ENCODE measurements at regions not wholly inside any gene's neighbourhood (a gene's known extent, or its start where the extent isn't known, plus 50 kb on each side); places are given as distances from the start of the nearest gene placed in this dataset.

DNA sequence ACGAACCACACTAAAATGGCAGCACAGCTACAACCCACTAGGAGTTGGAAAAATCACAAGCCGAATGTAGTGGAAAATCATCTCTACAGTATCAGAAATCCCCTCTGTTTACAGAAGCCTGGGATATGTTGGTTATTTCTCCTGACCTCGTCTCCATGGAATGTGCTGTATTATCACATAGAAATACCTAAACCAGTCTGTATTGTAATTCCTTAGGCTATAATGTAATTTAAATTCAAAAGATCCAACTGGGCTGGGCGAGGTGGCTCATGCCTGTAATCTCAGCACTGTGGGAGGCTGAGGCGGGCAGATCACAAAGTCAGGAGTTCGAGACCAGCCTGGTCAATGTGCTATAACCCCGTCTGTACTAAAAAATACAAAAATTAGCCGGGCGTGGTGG is 244.8 kb upstream of the MPDZ start:
- TF ChIP-seq HNF4G (IDR thresholded peaks at IDR 0.05), result no peak
- TF ChIP-seq, protein P1, sequence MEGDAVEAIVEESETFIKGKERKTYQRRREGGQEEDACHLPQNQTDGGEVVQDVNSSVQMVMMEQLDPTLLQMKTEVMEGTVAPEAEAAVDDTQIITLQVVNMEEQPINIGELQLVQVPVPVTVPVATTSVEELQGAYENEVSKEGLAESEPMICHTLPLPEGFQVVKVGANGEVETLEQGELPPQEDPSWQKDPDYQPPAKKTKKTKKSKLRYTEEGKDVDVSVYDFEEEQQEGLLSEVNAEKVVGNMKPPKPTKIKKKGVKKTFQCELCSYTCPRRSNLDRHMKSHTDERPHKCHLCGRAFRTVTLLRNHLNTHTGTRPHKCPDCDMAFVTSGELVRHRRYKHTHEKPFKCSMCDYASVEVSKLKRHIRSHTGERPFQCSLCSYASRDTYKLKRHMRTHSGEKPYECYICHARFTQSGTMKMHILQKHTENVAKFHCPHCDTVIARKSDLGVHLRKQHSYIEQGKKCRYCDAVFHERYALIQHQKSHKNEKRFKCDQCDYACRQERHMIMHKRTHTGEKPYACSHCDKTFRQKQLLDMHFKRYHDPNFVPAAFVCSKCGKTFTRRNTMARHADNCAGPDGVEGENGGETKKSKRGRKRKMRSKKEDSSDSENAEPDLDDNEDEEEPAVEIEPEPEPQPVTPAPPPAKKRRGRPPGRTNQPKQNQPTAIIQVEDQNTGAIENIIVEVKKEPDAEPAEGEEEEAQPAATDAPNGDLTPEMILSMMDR (IDR thresholded peaks at IDR 0.05; ENCODE audit: low read depth, low read length, missing input control), result no peak
- TF ChIP-seq SP1 (IDR thresholded peaks at IDR 0.05), result no peak
- TF ChIP-seq MAX (IDR thresholded peaks at IDR 0.05), result no peak
- TF ChIP-seq, protein P2, sequence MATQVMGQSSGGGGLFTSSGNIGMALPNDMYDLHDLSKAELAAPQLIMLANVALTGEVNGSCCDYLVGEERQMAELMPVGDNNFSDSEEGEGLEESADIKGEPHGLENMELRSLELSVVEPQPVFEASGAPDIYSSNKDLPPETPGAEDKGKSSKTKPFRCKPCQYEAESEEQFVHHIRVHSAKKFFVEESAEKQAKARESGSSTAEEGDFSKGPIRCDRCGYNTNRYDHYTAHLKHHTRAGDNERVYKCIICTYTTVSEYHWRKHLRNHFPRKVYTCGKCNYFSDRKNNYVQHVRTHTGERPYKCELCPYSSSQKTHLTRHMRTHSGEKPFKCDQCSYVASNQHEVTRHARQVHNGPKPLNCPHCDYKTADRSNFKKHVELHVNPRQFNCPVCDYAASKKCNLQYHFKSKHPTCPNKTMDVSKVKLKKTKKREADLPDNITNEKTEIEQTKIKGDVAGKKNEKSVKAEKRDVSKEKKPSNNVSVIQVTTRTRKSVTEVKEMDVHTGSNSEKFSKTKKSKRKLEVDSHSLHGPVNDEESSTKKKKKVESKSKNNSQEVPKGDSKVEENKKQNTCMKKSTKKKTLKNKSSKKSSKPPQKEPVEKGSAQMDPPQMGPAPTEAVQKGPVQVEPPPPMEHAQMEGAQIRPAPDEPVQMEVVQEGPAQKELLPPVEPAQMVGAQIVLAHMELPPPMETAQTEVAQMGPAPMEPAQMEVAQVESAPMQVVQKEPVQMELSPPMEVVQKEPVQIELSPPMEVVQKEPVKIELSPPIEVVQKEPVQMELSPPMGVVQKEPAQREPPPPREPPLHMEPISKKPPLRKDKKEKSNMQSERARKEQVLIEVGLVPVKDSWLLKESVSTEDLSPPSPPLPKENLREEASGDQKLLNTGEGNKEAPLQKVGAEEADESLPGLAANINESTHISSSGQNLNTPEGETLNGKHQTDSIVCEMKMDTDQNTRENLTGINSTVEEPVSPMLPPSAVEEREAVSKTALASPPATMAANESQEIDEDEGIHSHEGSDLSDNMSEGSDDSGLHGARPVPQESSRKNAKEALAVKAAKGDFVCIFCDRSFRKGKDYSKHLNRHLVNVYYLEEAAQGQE (IDR thresholded peaks at IDR 0.05), result no peak
- no peak for TF ChIP-seq ZBTB33 (IDR thresholded peaks at IDR 0.05)
- no peak for TF ChIP-seq RAD21 (IDR thresholded peaks at IDR 0.05)
- TF ChIP-seq FOXA1 (IDR thresholded peaks at IDR 0.05), result no peak
- no peak for TF ChIP-seq YY1 (IDR thresholded peaks at IDR 0.05)
- no peak for TF ChIP-seq JUND (IDR thresholded peaks at IDR 0.05)
